Small intestine (tissue), 7 donors: ENCODE measurements at regions not wholly inside any gene's neighbourhood (a gene's known extent, or its start where the extent isn't known, plus 50 kb on each side); places are given as distances from the start of the nearest gene placed in this dataset.
"Not testable (repeated sequence)": the region's sequence is repeated elsewhere in the genome, so short reads cannot be mapped to it uniquely, and the experiment has no call there.

ENCODE experiments used
- DNase-seq, 2 donors: peaks; one replicate each; pipeline versions ENCODE4 v3.0.0 to v3.0.0-alpha.2; 2013
- FAIRE-seq: peaks from 2 replicates; lab custom pipeline; 2012; peaks lifted over from hg19 to GRCh38; lab: Jason Lieb, UNC
- H3K27ac ChIP-seq, 3 donors: one replicate each; pipeline ENCODE4 v1.5.1; 2013; ENCODE audit warnings: low read length in 2 of 3, mild to moderate bottlenecking in 2 of 3, control low read depth in 1 of 3, inconsistent platforms in 1 of 3, low read depth in 1 of 3, moderate library complexity in 1 of 3
- H3K27me3 ChIP-seq, 3 donors: one replicate each; pipeline ENCODE4 v1.6.1; 2013; ENCODE audit warnings: low read length in 3 of 3, inconsistent platforms in 1 of 3; ENCODE audit not compliant: control insufficient read depth in 3 of 3, insufficient read depth in 3 of 3
- H3K36me3 ChIP-seq, 3 donors: one replicate each; pipeline ENCODE4 v1.6.1; 2013; ENCODE audit warnings: low read length in 3 of 3, inconsistent platforms in 1 of 3, low read depth in 1 of 3, mild to moderate bottlenecking in 1 of 3, moderate library complexity in 1 of 3; ENCODE audit not compliant: control insufficient read depth in 3 of 3, insufficient read depth in 2 of 3
- H3K4me1 ChIP-seq, 3 donors: one replicate each; pipeline ENCODE4 v1.6.1; 2013; ENCODE audit warnings: low read length in 2 of 3, inconsistent platforms in 1 of 3, low read depth in 1 of 3, mild to moderate bottlenecking in 1 of 3, moderate library complexity in 1 of 3; ENCODE audit not compliant: control insufficient read depth in 3 of 3, insufficient read depth in 2 of 3
- H3K4me3 ChIP-seq, 3 donors: one replicate each; pipeline ENCODE4 v1.5.1; 2013; ENCODE audit warnings: low read length in 3 of 3, control low read depth in 1 of 3, inconsistent platforms in 1 of 3, low read depth in 1 of 3, mild to moderate bottlenecking in 1 of 3, moderate library complexity in 1 of 3
- H3K9me3 ChIP-seq, 2 donors: one replicate each; pipeline ENCODE4 v1.6.1; 2013; ENCODE audit warnings: low read depth in 1 of 2, low read length in 1 of 2; ENCODE audit not compliant: control insufficient read depth in 2 of 2, insufficient read depth in 1 of 2
- WGBS, 3 donors: extraction: QIAGEN DNeasy Blood & Tissue Kit; methylation state at CpG; one replicate each; pipeline ENCODE4 v1.1.7; 2013; 5-methylcytosine and 5-hydroxymethylcytosine counted together
- donor health status: healthy with polysubstance abuse.
- donor health status: control.
- donor health status: control.
- donor health status: Bipolar disorder and iron deficiency.
- donor health status: healthy.

- no peak overlapping the region for H3K27ac ChIP-seq
- FAIRE-seq (no peak), DNase-seq (no peak)
- H3K4me3 ChIP-seq = no peak overlapping the region
- no peaks in the 10 kb centered on the region for H3K36me3 ChIP-seq
- H3K9me3 ChIP-seq = peaks cover 0 to 3% of the 10 kb centered on the region in 2 donors
- peaks cover 0 to 3% (median 0%) of the 10 kb centered on the region in 3 donors for H3K27me3 ChIP-seq
- H3K4me1 ChIP-seq = no peaks in the 10 kb centered on the region
These were observed 205.6 kb upstream of the TAPT1 start for GRCh38 chr4:16431866-16432265.

- Histone ChIP-seq H3K4me1 (no peaks in the 10 kb centered on the region), H3K9me3 (peaks cover 0 to 5% of the 10 kb centered on the region in 2 donors), H3K27ac (no peak overlapping the region), H3K27me3 (no peaks in the 10 kb centered on the region), H3K4me3 (no peak overlapping the region), H3K36me3 (no peaks in the 10 kb centered on the region)
- FAIRE-seq (no peak), DNase-seq (no peak)
These were observed 192.5 kb upstream of the TAPT1 start for GRCh38 chr4:16418814-16419213.

GRCh38 chr4:16417198-16417597 is 190.9 kb upstream of the TAPT1 start:
- FAIRE-seq (no peak), DNase-seq (no peak)
- no peaks in the 10 kb centered on the region for H3K4me1 ChIP-seq
- H3K36me3 ChIP-seq = no peaks in the 10 kb centered on the region
- H3K27ac ChIP-seq = no peak overlapping the region
- no peaks in the 10 kb centered on the region for H3K27me3 ChIP-seq
- H3K9me3 ChIP-seq = peaks cover 0 to 5% of the 10 kb centered on the region in 2 donors
- 60 to 76% (median 69%) methylated on average over 4 of the region's 4 CpGs for WGBS, 3 donors
- no peak overlapping the region for H3K4me3 ChIP-seq

GRCh38 chr4:16416601-16417000 is 190.3 kb upstream of the TAPT1 start:
- Histone ChIP-seq H3K27me3 (no peaks in the 10 kb centered on the region), H3K27ac (no peak overlapping the region), H3K36me3 (no peaks in the 10 kb centered on the region), H3K4me1 (no peaks in the 10 kb centered on the region), H3K4me3 (no peak overlapping the region), H3K9me3 (peaks cover 0 to 5% of the 10 kb centered on the region in 2 donors)
- DNase-seq = no peak
- FAIRE-seq = no peak

GRCh38 chr4:16415751-16416150 is 189.5 kb upstream of the TAPT1 start:
- no peak overlapping the region for H3K4me3 ChIP-seq
- H3K27ac ChIP-seq = no peak overlapping the region
- H3K4me1 ChIP-seq = no peaks in the 10 kb centered on the region
- H3K36me3 ChIP-seq = no peaks in the 10 kb centered on the region
- no peaks in the 10 kb centered on the region for H3K27me3 ChIP-seq
- no peak for DNase-seq
- peaks cover 0 to 2% of the 10 kb centered on the region in 2 donors for H3K9me3 ChIP-seq
- FAIRE-seq = no peak

GRCh38 chr4:16413814-16414555 is 187.7 kb upstream of the TAPT1 start:
- Histone ChIP-seq H3K27me3 (no peaks in the 10 kb centered on the region), H3K9me3 (no peaks in the 10 kb centered on the region), H3K36me3 (no peaks in the 10 kb centered on the region), H3K4me1 (no peaks in the 10 kb centered on the region), H3K4me3 (no peak overlapping the region), H3K27ac (no peak overlapping the region)
- DNase-seq (no peak), FAIRE-seq (no peak)
- WGBS, 3 donors = 80 to 88% (median 82%) methylated on average over 10 of the region's 10 CpGs

GRCh38 chr4:16411501-16412085 is 185.3 kb upstream of the TAPT1 start:
- DNase-seq = no peak
- no peak overlapping the region for H3K4me3 ChIP-seq
- H3K9me3 ChIP-seq = no peaks in the 10 kb centered on the region
- H3K27ac ChIP-seq = no peak overlapping the region
- no peaks in the 10 kb centered on the region for H3K36me3 ChIP-seq
- no peaks in the 10 kb centered on the region for H3K27me3 ChIP-seq
- WGBS, 3 donors = 80 to 86% (median 84%) methylated on average over 4 of the region's 4 CpGs
- no peak for FAIRE-seq
- no peaks in the 10 kb centered on the region for H3K4me1 ChIP-seq

GRCh38 chr4:16393216-16393615 is 166.9 kb upstream of the TAPT1 start:
- FAIRE-seq, H3K9me3 ChIP-seq, H3K27ac ChIP-seq, DNase-seq, H3K4me3 ChIP-seq, H3K27me3 ChIP-seq, H3K4me1 ChIP-seq, H3K36me3 ChIP-seq: not testable (repeated sequence)
- 94% methylated on average over 9 to 24 of the region's 32 CpGs; no CpG with 5 or more reads in 1 of the 3 donors for WGBS, 3 donors

GRCh38 chr4:16391196-16391595 is 164.9 kb upstream of the TAPT1 start:
- peaks cover 0 to 2% of the 10 kb centered on the region in 2 donors for H3K9me3 ChIP-seq
- no peaks in the 10 kb centered on the region for H3K4me1 ChIP-seq
- DNase-seq (no peak), FAIRE-seq (no peak)
- no peak overlapping the region for H3K4me3 ChIP-seq
- H3K27ac ChIP-seq = no peak overlapping the region
- no peaks in the 10 kb centered on the region for H3K36me3 ChIP-seq
- 75 to 88% (median 76%) methylated on average over 3 of the region's 3 CpGs for WGBS, 3 donors
- H3K27me3 ChIP-seq = no peaks in the 10 kb centered on the region
